ENCODE measurements at regions not wholly inside any gene's neighbourhood (a gene's known extent, or its start where the extent isn't known, plus 50 kb on each side); places are given as distances from the start of the nearest gene placed in this dataset.

GRCh38 chr2:14148216-14148615 lies 484.3 kb upstream of the LRATD1 start:
- ChIA-PET POLR2A (no interaction called here), CTCF (no interaction called here)
- TF ChIP-seq ZNF302 (CRISPR knock-in tag; IDR thresholded peaks at IDR 0.05) (no peak), CTCF (IDR thresholded peaks at IDR 0.05) (no peak), NR3C1 (IDR thresholded peaks at IDR 0.05) (no peak)
- TF ChIP-seq, protein P1, sequence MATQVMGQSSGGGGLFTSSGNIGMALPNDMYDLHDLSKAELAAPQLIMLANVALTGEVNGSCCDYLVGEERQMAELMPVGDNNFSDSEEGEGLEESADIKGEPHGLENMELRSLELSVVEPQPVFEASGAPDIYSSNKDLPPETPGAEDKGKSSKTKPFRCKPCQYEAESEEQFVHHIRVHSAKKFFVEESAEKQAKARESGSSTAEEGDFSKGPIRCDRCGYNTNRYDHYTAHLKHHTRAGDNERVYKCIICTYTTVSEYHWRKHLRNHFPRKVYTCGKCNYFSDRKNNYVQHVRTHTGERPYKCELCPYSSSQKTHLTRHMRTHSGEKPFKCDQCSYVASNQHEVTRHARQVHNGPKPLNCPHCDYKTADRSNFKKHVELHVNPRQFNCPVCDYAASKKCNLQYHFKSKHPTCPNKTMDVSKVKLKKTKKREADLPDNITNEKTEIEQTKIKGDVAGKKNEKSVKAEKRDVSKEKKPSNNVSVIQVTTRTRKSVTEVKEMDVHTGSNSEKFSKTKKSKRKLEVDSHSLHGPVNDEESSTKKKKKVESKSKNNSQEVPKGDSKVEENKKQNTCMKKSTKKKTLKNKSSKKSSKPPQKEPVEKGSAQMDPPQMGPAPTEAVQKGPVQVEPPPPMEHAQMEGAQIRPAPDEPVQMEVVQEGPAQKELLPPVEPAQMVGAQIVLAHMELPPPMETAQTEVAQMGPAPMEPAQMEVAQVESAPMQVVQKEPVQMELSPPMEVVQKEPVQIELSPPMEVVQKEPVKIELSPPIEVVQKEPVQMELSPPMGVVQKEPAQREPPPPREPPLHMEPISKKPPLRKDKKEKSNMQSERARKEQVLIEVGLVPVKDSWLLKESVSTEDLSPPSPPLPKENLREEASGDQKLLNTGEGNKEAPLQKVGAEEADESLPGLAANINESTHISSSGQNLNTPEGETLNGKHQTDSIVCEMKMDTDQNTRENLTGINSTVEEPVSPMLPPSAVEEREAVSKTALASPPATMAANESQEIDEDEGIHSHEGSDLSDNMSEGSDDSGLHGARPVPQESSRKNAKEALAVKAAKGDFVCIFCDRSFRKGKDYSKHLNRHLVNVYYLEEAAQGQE (IDR thresholded peaks at IDR 0.05), result no peak
- TF ChIP-seq, protein P2, sequence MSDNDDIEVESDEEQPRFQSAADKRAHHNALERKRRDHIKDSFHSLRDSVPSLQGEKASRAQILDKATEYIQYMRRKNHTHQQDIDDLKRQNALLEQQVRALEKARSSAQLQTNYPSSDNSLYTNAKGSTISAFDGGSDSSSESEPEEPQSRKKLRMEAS (IDR thresholded peaks at IDR 0.05), result no peak
- WGBS (ENCODE audit: missing lambda C conversion rate), result 7% methylated on average over 1 of the region's 1 CpG
- Histone ChIP-seq H3K4me2 (no peak overlapping the region), H3K27ac (no peak overlapping the region), H3K4me3 (no peak overlapping the region), H3K4me1 (no peaks in the 10 kb centered on the region), H3K9me3 (peaks cover 3% of the 10 kb centered on the region; the same call in 1 of the 3 replicates)
- no peak for ATAC-seq
- no peak for FAIRE-seq
- no peak for DNase-seq (ENCODE audit: low read depth in 1 of 2, low spot score in 1 of 2)

DNA sequence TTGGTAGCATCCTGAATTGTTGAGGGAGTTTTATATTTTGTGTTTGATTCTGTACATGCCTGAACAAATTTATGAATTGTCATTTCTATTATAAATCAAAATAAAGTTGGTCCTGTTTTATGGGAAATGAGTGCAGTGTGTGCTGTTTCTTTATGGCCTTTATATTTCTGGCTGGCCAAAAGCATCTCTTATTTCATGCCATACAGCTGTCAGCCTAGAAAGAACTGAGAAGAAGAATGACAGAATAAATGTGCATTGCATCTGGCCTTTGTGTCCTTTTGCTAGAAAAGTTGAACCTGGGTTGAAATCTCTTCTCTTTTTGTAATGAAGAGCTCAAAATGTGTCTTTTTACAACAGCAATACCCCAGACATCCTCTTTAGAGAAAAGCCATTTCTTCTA lies 474.7 kb upstream of the LRATD1 start:
- ChIA-PET POLR2A (no interaction called here), CTCF (no interaction called here)
- H3K4me3 ChIP-seq, result no peak overlapping the region
- no peaks in the 10 kb centered on the region for H3K4me1 ChIP-seq
- DNase-seq (ENCODE audit: low read depth in 1 of 2, low spot score in 1 of 2) (no peak), FAIRE-seq (no peak), ATAC-seq (no peak)
- no peak overlapping the region for H3K4me2 ChIP-seq
- no peak for TF ChIP-seq CTCF (IDR thresholded peaks at IDR 0.05)
- no peak overlapping the region for H3K27ac ChIP-seq
- H3K9me3 ChIP-seq, result peaks cover 2% of the 10 kb centered on the region; the same call in 1 of the 3 replicates

- ATAC-seq (no peak), FAIRE-seq (no peak), DNase-seq (ENCODE audit: low read depth in 1 of 2, low spot score in 1 of 2) (no peak)
- Histone ChIP-seq H3K4me3 (no peak overlapping the region), H3K9me3 (no peaks in the 10 kb centered on the region; the same call in 2 of the 3 replicates), H3K27ac (no peak overlapping the region), H3K4me1 (no peaks in the 10 kb centered on the region), H3K4me2 (no peak overlapping the region)
- ChIA-PET POLR2A (no interaction called here), CTCF (no interaction called here)
- 7% methylated on average over 3 of the region's 3 CpGs for WGBS (ENCODE audit: missing lambda C conversion rate)
- TF ChIP-seq ELK1 (IDR thresholded peaks at IDR 0.05; ENCODE audit: low read depth, low read length) (no peak), RCOR1 (IDR thresholded peaks at IDR 0.05; ENCODE audit: low read depth, low read length) (no peak), CBX2 (IDR thresholded peaks at IDR 0.05; ENCODE audit: borderline replicate concordance, low read depth) (no peak), JUN (IDR thresholded peaks at IDR 0.05) (no peak), MAFK (IDR thresholded peaks at IDR 0.05; ENCODE audit: partially characterized antibody) (peak; percentile 75)
Measured at GRCh38 chr2:14180333-14180732, 452.2 kb upstream of the LRATD1 start.

All from A549 (cell line).